HG03060 (cell line): ENCODE measurements at regions not wholly inside any gene's neighbourhood (a gene's known extent, or its start where the extent isn't known, plus 50 kb on each side); places are given as distances from the start of the nearest gene placed in this dataset.
"Not testable (repeated sequence)": the region's sequence is repeated elsewhere in the genome, so short reads cannot be mapped to it uniquely, and the experiment has no call there.

Source experiments
- ATAC-seq: cut with Tn5 transposase; IDR thresholded peaks from one replicate; pipeline ENCODE4 v1.9.1; 2021; ENCODE audit warnings: low read depth, moderate number of reproducible peaks; ENCODE audit not compliant: unreplicated experiment

- no peak for ATAC-seq
These were observed 290.5 kb upstream of the KYNU start for GRCh38 chr2:142586693-142587580.

- ATAC-seq = no peak
These were observed 291.7 kb upstream of the KYNU start for GRCh38 chr2:142585785-142586184.

- no peak for ATAC-seq
These were observed 295.1 kb upstream of the KYNU start for GRCh38 chr2:142582317-142582716.

- ATAC-seq = no peak
These were observed 296.0 kb upstream of the KYNU start for GRCh38 chr2:142581491-142581890.

- ATAC-seq = no peak
These were observed 296.8 kb upstream of the KYNU start for GRCh38 chr2:142580691-142581090.

GRCh38 chr2:142575561-142575960 lies 301.9 kb upstream of the KYNU start:
- no peak for ATAC-seq

- ATAC-seq = no peak
These were observed 303.1 kb upstream of the KYNU start for GRCh38 chr2:142574388-142574787.

- ATAC-seq = no peak
These were observed 304.9 kb upstream of the KYNU start for GRCh38 chr2:142572346-142573132.

GRCh38 chr2:142571934-142572333 lies 305.5 kb upstream of the KYNU start:
- ATAC-seq = no peak

GRCh38 chr2:142562900-142563299 lies 314.6 kb upstream of the KYNU start:
- no peak for ATAC-seq

- ATAC-seq = no peak
These were observed 315.8 kb upstream of the KYNU start for GRCh38 chr2:142561656-142562055.

- ATAC-seq = no peak
These were observed 320.1 kb upstream of the KYNU start for GRCh38 chr2:142557391-142557790.

GRCh38 chr2:142545999-142546398 lies 331.5 kb upstream of the KYNU start:
- ATAC-seq = not testable (repeated sequence)

- ATAC-seq = no peak
These were observed 332.4 kb upstream of the KYNU start for GRCh38 chr2:142545036-142545435.

GRCh38 chr2:142544173-142544572 lies 333.3 kb upstream of the KYNU start:
- no peak for ATAC-seq

GRCh38 chr2:142542431-142542910 lies 335.0 kb upstream of the KYNU start:
- ATAC-seq = no peak

GRCh38 chr2:142536966-142537365 lies 340.5 kb upstream of the KYNU start:
- no peak for ATAC-seq

GRCh38 chr2:142536492-142536891 lies 341.0 kb upstream of the KYNU start:
- no peak for ATAC-seq

- ATAC-seq = no peak
These were observed 342.2 kb upstream of the KYNU start for GRCh38 chr2:142535311-142535710.

GRCh38 chr2:142533177-142533576 lies 344.3 kb upstream of the KYNU start:
- ATAC-seq = no peak

- no peak for ATAC-seq
These were observed 346.1 kb upstream of the KYNU start for GRCh38 chr2:142531377-142531776.
